GM12865 (cell line): ENCODE measurements at regions not wholly inside any gene's neighbourhood (a gene's known extent, or its start where the extent isn't known, plus 50 kb on each side); places are given as distances from the start of the nearest gene placed in this dataset.
"Not testable (repeated sequence)": the region's sequence is repeated elsewhere in the genome, so short reads cannot be mapped to it uniquely, and the experiment has no call there.

Experiments used
- DNase-seq: peaks from one replicate; pipeline ENCODE4 v3.0.0; 2010; ENCODE audit warnings: low read depth
- H3K4me3 ChIP-seq: 2 replicates; pipeline ENCODE4 v1.5.1; 2011; ENCODE audit warnings: mild to moderate bottlenecking, low read depth, low read length, control low read depth
- TF ChIP-seq, protein P1 (sequence below): IDR thresholded peaks from 2 replicates; pipeline ENCODE4 v1.5.1; 2011; ENCODE audit warnings: low read length, control low read depth, low read depth, inconsistent platforms; ENCODE audit not compliant: insufficient read depth; ENCODE audit errors: missing control alignments

DNA sequence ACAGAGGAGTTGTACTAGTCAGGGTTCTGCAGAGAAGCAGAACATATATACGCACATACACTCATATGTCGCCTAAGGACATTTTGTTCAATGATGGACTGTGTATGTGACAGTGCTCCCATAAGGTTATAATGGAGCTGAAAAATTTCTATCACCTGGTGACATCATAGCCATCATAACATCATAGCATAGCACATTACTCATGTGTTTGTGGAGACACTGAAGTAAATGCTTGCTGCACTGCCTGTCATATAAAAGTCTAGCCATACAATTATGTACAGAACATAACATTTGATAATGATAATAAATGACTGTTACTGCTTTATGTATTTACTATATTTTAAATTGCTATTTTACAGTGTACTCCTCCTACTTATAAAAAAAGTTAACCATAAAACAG is 83.1 kb downstream of the TSN start:
- H3K4me3 ChIP-seq = no peak overlapping the region
- TF ChIP-seq, protein P1, sequence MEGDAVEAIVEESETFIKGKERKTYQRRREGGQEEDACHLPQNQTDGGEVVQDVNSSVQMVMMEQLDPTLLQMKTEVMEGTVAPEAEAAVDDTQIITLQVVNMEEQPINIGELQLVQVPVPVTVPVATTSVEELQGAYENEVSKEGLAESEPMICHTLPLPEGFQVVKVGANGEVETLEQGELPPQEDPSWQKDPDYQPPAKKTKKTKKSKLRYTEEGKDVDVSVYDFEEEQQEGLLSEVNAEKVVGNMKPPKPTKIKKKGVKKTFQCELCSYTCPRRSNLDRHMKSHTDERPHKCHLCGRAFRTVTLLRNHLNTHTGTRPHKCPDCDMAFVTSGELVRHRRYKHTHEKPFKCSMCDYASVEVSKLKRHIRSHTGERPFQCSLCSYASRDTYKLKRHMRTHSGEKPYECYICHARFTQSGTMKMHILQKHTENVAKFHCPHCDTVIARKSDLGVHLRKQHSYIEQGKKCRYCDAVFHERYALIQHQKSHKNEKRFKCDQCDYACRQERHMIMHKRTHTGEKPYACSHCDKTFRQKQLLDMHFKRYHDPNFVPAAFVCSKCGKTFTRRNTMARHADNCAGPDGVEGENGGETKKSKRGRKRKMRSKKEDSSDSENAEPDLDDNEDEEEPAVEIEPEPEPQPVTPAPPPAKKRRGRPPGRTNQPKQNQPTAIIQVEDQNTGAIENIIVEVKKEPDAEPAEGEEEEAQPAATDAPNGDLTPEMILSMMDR = no peak
- no peak for DNase-seq

DNA sequence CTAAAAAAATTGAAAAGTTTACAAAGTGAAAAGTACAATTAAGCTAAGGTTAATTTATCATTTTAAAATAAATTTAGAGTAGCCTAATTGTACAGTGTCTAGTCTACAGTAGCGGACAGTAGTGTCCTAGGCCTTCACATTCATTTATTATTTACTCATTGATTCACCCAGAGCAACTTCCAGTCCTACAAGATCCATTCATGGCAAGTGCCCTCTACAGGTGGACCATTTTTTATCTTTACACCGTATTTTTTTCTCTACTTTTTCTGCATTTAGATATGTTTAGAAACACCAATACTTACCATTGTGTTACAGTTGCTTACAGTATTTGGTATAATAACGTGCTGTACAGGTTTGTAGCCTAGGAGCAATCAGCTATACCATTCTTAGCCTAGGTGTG is 84.1 kb downstream of the TSN start:
- TF ChIP-seq, protein P1 = no peak
- H3K4me3 ChIP-seq = no peak overlapping the region

DNA sequence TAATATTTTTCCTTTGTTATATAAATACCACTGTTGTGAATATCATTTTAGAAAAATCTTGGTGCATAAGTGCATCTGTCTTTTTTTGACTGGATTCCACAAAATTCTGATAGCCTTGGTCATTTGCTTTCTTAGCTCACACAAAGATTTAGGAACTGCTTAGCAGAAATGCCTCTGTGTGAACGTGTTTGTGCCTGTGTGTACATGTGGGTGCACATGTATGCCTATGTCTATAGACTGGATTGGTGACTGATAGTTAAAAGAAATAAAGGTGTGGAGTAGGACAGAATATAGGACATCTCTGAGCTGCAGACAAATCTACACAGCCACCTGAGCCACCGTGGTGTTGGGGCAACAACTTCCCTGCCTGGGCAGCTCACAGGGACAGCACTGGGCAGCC is 93.8 kb downstream of the TSN start:
- H3K4me3 ChIP-seq = no peak overlapping the region
- TF ChIP-seq, protein P1 = no peak
- DNase-seq = no peak

More for the DNA sequence above, 84.1 kb downstream of the TSN start:
- DNase-seq = no peak

DNA sequence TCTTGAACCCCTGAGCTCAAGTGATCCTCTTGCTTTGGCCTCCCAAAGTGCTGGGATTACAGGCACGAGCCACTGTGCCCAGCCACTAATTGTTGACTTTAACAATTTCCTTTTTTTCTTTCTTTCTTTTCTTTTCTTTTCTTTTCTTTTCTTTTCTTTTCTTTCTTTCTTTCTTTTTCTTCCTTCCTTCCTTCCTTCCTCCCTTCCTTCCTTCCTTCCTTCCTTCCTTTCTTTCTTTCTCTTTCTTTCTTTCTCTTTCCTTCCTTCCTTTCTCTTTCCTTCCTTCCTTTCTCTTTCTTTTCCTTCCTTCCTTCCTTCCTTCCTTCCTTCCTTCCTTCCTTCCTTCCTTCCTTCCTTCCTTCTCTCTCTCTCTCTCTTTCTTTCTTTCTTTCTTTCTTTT is 97.7 kb downstream of the TSN start:
- not testable (repeated sequence) for H3K4me3 ChIP-seq, DNase-seq

DNA sequence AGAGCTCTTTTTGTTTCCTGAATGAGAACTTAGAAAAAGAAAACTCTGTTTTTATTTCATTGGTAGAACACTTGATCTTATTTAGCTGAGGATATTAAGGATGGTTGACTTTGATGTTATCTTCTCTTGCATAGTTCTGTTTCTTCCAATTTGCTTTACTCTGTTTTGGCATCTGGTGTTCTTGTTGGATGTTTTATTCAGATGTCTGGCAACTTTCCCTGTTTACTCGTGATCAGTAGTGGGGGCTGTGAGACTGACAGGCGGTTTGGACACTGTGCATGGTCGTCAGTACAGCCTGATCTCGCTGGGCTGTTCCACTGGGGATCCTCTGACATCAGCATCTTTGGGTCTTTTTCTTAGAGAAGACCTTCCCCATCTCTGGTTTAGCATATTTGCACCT is 100.1 kb downstream of the TSN start:
- TF ChIP-seq, protein P1 = no peak
- no peak overlapping the region for H3K4me3 ChIP-seq
- DNase-seq = no peak

DNA sequence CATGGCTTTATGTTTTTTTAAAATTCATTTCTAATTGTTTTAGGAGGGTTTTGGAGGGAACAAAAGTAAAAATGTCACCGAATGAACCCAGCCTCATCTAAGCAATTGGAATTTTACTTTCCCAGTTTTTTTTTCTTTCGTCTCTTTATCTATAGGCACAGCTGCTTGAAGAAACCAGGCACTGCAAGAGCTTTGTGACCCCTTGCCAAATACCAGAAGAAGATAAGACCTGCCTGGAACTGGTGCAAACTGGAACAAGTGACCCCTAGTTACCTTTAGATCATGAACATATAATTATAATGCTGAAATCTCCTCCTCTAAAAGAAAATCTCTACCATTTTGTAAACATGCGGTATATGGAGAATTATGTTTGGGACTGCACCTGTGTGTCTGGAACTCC is 100.9 kb downstream of the TSN start:
- DNase-seq = no peak
- TF ChIP-seq, protein P1 = no peak
- no peak overlapping the region for H3K4me3 ChIP-seq

DNA sequence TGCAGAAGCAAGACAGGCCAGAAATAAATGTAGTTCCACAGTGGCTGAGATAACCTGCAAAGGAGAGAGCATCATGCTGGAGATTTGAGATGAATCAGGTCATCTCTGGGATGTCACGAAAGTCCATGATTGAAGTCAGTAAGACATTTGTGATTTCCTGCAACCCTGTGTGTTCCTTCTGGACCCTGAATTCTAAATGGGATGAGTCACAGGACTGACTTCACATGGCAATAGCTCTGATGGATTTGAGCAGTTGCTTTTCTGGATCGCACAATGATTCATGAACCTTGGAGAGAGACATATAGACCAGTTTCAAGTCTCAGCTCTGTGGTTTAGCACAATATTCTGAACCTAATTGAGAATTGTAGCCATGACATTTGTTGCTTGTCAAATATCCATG is 102.9 kb downstream of the TSN start:
- no peak overlapping the region for H3K4me3 ChIP-seq
- TF ChIP-seq, protein P1 = no peak
- DNase-seq = no peak

DNA sequence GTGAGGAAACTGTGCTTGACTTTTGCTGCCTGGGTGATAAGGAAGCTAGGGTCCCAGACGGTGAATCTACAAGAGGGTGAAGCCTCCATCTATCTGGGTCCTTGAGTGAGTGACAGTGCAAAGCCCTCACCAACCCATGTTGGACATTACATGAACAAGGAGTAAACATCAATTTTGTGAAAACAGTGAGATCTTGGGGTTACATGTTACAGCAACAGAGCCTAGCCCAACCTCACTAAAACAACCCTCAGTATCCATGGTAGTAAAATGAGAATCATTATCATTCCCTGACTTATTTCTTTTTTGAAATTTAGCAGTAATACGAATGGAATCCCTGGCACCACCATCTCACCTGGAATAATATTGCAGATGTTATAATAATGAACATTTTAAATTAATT is 103.4 kb downstream of the TSN start:
- TF ChIP-seq, protein P1 = no peak
- H3K4me3 ChIP-seq = no peak overlapping the region
- DNase-seq = no peak
